Omental fat pad (tissue), 3 donors: ENCODE measurements at regions not wholly inside any gene's neighbourhood (a gene's known extent, or its start where the extent isn't known, plus 50 kb on each side); places are given as distances from the start of the nearest gene placed in this dataset.

Experiments
- ATAC-seq: fragments of 150-250 bp; one replicate; pipeline ENCODE4 v1.9.1; 2016; ENCODE audit warnings: mild to moderate bottlenecking, moderate library complexity; ENCODE audit not compliant: low FRiP score
- DNase-seq: peaks from one replicate; pipeline ENCODE4 v3.0.0-alpha.2; 2019; ENCODE audit warnings: low spot score
- TF ChIP-seq, protein P1 (sequence below), 3 donors: fragments of 450-650 bp; IDR thresholded peaks; one replicate each; pipeline ENCODE4 v1.5.1; 2016 to 2017; ENCODE audit warnings: antibody characterized with exemption in 3 of 3, mild to moderate bottlenecking in 3 of 3, moderate library complexity in 2 of 3

DNA sequence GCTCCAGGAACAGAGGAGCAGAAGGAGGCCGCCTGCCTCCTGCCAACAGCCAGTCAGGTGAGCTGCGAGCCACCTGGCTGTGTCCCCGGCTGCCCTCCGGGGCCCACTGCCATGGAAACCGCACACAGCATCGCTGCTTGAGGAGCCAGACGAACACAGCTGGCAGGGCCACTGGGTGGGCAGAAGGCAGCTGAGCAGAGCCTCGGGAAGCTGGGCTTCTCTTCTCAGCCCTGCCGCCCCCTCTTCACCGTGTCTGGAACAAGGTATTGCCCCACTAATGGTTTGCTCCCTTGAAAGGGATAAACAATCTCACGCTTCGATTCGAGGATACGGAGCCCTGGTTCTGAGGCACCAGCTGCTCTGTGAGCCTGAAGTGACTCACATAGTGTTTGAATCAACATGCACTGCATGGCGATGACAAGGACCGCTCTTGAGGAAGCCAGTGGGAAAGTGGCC, 63.7 kb upstream of the RUFY1 start:
- ATAC-seq (no peak), DNase-seq (no peak)
- TF ChIP-seq, protein P1, sequence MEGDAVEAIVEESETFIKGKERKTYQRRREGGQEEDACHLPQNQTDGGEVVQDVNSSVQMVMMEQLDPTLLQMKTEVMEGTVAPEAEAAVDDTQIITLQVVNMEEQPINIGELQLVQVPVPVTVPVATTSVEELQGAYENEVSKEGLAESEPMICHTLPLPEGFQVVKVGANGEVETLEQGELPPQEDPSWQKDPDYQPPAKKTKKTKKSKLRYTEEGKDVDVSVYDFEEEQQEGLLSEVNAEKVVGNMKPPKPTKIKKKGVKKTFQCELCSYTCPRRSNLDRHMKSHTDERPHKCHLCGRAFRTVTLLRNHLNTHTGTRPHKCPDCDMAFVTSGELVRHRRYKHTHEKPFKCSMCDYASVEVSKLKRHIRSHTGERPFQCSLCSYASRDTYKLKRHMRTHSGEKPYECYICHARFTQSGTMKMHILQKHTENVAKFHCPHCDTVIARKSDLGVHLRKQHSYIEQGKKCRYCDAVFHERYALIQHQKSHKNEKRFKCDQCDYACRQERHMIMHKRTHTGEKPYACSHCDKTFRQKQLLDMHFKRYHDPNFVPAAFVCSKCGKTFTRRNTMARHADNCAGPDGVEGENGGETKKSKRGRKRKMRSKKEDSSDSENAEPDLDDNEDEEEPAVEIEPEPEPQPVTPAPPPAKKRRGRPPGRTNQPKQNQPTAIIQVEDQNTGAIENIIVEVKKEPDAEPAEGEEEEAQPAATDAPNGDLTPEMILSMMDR (IDR thresholded peaks at IDR 0.05) = no peak

- TF ChIP-seq, protein P1 (IDR thresholded peaks at IDR 0.05) = no peak
- no peak for ATAC-seq
- no peak for DNase-seq
Observed at GRCh38 chr5:179485845-179486575, 64.3 kb upstream of the RUFY1 start.

GRCh38 chr5:179484761-179485160, 65.6 kb upstream of the RUFY1 start:
- no peak for DNase-seq
- TF ChIP-seq, protein P1 (IDR thresholded peaks at IDR 0.05) = no peak
- ATAC-seq = no peak

GRCh38 chr5:179484201-179484600, 66.2 kb upstream of the RUFY1 start:
- no peak for ATAC-seq
- TF ChIP-seq, protein P1 (IDR thresholded peaks at IDR 0.05) = no peak
- no peak for DNase-seq

DNA sequence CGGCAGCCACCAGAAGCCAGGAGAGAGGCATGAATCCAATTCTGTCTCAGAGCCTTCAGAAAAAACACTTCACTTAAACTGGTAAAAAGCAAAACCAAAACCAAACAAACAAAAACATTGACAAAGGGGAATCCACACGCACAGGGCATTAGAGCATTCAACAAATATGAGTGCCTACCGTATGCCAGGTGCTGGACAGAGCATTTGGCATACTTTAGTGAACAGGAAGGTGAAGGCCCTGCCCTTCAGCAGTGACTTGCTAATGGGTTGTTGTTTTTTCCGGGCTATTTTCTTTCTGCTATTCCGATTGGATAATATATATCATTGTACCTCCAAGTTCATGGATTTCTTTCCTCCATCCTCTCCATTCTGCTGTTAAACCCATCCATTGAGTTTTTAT, 71.7 kb upstream of the RUFY1 start:
- DNase-seq = no peak
- TF ChIP-seq, protein P1 (IDR thresholded peaks at IDR 0.05) = no peak
- no peak for ATAC-seq

- peak; percentile 41 for ATAC-seq
- TF ChIP-seq, protein P1 (IDR thresholded peaks at IDR 0.05) = no peak
- no peak for DNase-seq
Observed at GRCh38 chr5:179475208-179475751, 75.1 kb upstream of the RUFY1 start.

- DNase-seq = no peak
- TF ChIP-seq, protein P1 (IDR thresholded peaks at IDR 0.05) = no peak
- ATAC-seq = no peak
Observed at GRCh38 chr5:179472641-179473040, 77.7 kb upstream of the RUFY1 start.
